Epithelial cell of proximal tubule (primary cell): ENCODE measurements at regions not wholly inside any gene's neighbourhood (a gene's known extent, or its start where the extent isn't known, plus 50 kb on each side); places are given as distances from the start of the nearest gene placed in this dataset.

ENCODE experiments used
- DNase-seq: peaks from one replicate; pipeline ENCODE4 v3.0.0-alpha.2; 2011; ENCODE audit warnings: low read depth
- H3K4me3 ChIP-seq: 2 replicates; pipeline ENCODE4 v1.5.1; 2011; ENCODE audit warnings: low read depth, mild to moderate bottlenecking, low read length
- TF ChIP-seq, protein P1 (sequence below): conservative IDR thresholded peaks from 2 replicates; pipeline ENCODE4 v1.5.1; 2012; ENCODE audit warnings: low read depth, mild to moderate bottlenecking, low read length

- TF ChIP-seq, protein P1, sequence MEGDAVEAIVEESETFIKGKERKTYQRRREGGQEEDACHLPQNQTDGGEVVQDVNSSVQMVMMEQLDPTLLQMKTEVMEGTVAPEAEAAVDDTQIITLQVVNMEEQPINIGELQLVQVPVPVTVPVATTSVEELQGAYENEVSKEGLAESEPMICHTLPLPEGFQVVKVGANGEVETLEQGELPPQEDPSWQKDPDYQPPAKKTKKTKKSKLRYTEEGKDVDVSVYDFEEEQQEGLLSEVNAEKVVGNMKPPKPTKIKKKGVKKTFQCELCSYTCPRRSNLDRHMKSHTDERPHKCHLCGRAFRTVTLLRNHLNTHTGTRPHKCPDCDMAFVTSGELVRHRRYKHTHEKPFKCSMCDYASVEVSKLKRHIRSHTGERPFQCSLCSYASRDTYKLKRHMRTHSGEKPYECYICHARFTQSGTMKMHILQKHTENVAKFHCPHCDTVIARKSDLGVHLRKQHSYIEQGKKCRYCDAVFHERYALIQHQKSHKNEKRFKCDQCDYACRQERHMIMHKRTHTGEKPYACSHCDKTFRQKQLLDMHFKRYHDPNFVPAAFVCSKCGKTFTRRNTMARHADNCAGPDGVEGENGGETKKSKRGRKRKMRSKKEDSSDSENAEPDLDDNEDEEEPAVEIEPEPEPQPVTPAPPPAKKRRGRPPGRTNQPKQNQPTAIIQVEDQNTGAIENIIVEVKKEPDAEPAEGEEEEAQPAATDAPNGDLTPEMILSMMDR = no peak
- no peak overlapping the region for H3K4me3 ChIP-seq
- DNase-seq = no peak
These were observed 905.7 kb upstream of the SLITRK5 start for GRCh38 chr13:86765462-86765861.

DNA sequence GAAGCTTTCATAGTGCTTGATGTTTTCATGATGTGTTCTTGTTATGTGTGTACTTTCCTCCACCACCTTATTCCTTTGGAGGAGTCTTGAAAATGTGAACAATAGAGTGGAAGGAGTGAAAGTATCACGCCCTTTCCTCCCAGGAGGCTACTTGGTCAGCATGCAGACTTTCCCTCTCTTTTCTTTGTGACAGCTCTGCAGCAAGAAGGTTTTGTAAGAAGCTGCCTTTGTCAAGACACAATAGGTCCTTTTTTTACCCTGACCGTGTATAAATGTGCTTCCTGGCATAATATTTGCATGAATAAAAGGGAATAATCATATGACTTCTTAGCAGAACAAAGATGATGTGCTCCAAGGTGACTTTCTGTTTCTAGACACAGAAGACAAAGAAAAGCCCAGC lies 882.6 kb upstream of the SLITRK5 start:
- H3K4me3 ChIP-seq = no peak overlapping the region
- TF ChIP-seq, protein P1 = no peak
- no peak for DNase-seq

DNA sequence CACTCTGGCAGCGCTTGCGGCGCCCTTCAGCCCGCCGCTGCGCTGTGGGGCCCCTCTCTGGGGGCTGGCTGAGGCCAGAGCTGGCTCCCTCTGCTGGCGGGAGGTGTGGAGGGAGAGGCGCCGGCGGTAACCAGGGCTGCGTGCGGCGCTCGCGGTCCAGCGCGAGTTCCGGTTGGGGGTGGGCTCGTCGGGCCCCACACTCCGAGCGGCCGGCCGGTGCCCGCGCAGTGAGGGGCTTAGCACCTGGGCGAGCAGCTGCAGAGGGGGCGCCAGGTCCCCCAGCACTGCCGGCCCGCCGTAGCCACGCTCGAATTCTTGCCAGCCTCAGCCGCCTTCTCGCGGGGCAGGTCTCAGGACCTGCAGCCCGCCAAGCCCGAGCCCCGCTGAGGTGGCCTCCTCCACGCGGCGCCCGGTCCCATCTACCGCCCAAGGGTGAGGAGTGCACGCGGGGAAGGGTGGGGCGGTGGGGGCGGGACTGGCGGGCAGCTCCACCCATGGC lies 879.0 kb upstream of the SLITRK5 start:
- TF ChIP-seq, protein P1 = no peak
- DNase-seq = no peak
- H3K4me3 ChIP-seq = no peak overlapping the region

GRCh38 chr13:86795858-86796257 lies 875.3 kb upstream of the SLITRK5 start:
- DNase-seq = no peak
- TF ChIP-seq, protein P1 = no peak
- H3K4me3 ChIP-seq = no peak overlapping the region

- DNase-seq = no peak
- no peak overlapping the region for H3K4me3 ChIP-seq
- TF ChIP-seq, protein P1 = no peak
These were observed 860.8 kb upstream of the SLITRK5 start for GRCh38 chr13:86810361-86810760.

GRCh38 chr13:86813198-86813597 lies 858.0 kb upstream of the SLITRK5 start:
- no peak for DNase-seq
- TF ChIP-seq, protein P1 = no peak
- H3K4me3 ChIP-seq = no peak overlapping the region

GRCh38 chr13:86825410-86825809 lies 845.8 kb upstream of the SLITRK5 start:
- no peak for DNase-seq
- TF ChIP-seq, protein P1 = no peak
- H3K4me3 ChIP-seq = no peak overlapping the region
